ENCODE measurements at regions not wholly inside any gene's neighbourhood (a gene's known extent, or its start where the extent isn't known, plus 50 kb on each side); places are given as distances from the start of the nearest gene placed in this dataset.

DNA sequence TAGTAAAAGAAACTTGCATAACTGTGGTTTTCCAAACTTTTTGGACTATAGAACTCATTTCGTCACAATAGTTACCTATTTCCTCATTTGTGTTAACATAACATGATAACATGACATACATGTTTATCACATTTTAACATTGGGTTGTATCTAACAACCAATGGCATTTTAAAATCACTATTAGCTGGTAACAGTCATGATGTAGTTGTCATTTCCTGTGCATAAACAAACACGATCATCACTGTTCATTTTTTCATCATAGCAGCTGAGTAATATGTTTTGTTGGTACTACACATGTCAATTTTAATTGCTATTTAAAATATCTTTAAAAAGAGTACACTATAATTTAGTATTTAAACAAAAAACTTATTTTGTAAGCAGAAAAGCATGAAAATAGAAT, 402.4 kb downstream of the SATB2 start:
- TF ChIP-seq, protein P1, sequence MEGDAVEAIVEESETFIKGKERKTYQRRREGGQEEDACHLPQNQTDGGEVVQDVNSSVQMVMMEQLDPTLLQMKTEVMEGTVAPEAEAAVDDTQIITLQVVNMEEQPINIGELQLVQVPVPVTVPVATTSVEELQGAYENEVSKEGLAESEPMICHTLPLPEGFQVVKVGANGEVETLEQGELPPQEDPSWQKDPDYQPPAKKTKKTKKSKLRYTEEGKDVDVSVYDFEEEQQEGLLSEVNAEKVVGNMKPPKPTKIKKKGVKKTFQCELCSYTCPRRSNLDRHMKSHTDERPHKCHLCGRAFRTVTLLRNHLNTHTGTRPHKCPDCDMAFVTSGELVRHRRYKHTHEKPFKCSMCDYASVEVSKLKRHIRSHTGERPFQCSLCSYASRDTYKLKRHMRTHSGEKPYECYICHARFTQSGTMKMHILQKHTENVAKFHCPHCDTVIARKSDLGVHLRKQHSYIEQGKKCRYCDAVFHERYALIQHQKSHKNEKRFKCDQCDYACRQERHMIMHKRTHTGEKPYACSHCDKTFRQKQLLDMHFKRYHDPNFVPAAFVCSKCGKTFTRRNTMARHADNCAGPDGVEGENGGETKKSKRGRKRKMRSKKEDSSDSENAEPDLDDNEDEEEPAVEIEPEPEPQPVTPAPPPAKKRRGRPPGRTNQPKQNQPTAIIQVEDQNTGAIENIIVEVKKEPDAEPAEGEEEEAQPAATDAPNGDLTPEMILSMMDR (IDR thresholded peaks at IDR 0.05): no peak
- TF ChIP-seq POLR2A (IDR thresholded peaks at IDR 0.05): no peak

All from stomach (tissue), 4 donors.